Fibroblast of pulmonary artery (primary cell): ENCODE measurements at regions not wholly inside any gene's neighbourhood (a gene's known extent, or its start where the extent isn't known, plus 50 kb on each side); places are given as distances from the start of the nearest gene placed in this dataset.

Source experiments
- DNase-seq: peaks from one replicate; pipeline ENCODE4 v3.0.0-alpha.2; 2010; ENCODE audit warnings: low read depth
- H3K4me3 ChIP-seq: replicated peaks from 2 replicates; pipeline ENCODE4 v1.5.1; 2011; ENCODE audit warnings: low read depth, mild to moderate bottlenecking, control low read depth, low read length, moderate library complexity
- CTCF ChIP-seq: IDR thresholded peaks from 2 replicates; pipeline ENCODE4 v1.5.1; 2011; ENCODE audit warnings: mild to moderate bottlenecking, control low read depth, low read length, inconsistent platforms; ENCODE audit errors: missing control alignments

DNA sequence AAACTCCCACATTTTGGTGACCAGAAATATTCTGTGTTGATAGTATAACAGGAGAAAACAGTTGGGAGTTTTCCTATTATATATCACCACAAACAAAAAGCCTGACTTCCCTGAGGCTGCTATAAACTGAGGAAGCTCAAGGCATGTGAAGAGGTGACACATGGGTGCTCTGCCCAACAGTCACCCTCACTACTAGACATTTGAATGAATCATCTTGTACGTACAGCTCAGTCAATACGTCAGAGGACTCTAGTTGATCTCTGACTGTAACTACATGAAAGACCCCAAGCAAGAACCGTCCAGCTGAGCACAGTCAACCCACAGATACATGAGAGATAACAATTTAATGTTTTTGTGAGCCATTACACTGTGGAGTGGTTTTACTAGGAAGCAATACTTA is 338.3 kb upstream of the ATP11B start:
- DNase-seq, result no peak
- TF ChIP-seq CTCF, result no peak
- no peak overlapping the region for H3K4me3 ChIP-seq

DNA sequence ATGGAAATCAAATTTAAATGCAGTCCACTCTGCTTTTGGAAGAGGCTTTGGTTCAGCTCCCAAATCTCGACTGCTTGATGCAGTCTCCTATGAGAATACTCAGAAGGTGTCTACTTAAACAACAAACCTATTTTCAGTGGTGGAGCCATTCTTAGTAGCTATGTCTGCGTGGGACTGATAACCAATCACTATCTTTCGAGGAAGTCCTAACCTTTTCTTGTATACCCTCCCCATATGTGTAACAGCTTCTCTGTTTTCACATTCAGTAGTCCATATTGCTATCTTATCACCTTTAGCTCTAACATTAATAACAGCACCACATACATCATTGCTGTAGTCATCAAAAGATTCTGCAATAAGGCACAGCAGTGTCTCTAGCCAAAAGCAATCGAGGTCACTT is 333.0 kb upstream of the ATP11B start:
- no peak overlapping the region for H3K4me3 ChIP-seq
- no peak for TF ChIP-seq CTCF
- DNase-seq, result no peak

DNA sequence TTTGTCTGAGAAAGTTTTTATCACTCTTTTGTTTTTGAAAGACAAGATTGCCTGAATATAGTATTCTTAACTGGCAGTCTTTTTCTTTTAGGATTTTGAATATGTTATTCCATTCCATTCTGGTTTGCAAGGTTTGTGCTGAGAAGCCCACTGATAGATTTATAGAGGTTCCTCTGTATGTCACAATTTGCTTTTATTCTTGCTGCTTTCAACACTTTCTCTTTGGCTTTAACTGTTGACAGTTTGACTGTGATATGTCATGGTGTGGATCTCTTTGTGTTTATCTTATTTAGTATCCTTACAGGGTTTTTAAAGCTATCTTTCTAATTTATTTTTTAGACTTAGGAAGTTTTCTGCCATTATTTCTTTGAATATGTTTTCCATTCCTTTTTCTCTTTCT is 331.2 kb upstream of the ATP11B start:
- no peak for DNase-seq
- no peak for TF ChIP-seq CTCF

DNA sequence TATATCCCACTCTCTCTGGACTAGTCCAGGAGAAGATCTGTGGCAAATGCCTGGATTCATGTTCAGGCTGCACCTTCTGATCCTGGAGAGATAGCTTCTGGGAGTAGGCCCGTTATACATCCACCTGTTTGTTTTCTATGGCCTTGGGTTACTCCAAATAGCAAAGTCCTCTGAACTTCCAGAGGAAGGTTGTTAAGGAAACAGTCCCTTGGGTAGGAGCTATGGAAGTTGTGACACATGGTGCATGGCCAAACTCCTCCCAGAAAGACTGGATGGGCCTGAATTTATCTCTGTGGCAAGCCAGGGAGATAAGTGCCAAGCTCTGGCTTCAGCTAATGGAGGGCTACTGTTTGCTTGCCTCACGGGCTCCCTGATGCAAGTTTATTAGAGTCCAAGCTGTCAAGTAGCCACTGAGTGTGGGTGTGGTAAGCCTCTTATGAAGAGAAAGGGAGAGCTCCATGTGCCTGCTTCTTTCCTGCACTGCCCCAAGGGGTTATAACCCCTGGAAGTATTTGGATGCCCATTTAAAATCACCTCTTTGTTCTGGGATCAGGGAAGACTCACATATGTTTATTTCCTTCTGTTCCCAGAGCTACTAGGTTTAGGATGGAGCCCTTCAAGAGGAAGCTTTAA is 328.7 kb upstream of the ATP11B start:
- no peak for TF ChIP-seq CTCF
- no peak overlapping the region for H3K4me3 ChIP-seq
- no peak for DNase-seq

More for the DNA sequence above, 331.2 kb upstream of the ATP11B start:
- no peak overlapping the region for H3K4me3 ChIP-seq

DNA sequence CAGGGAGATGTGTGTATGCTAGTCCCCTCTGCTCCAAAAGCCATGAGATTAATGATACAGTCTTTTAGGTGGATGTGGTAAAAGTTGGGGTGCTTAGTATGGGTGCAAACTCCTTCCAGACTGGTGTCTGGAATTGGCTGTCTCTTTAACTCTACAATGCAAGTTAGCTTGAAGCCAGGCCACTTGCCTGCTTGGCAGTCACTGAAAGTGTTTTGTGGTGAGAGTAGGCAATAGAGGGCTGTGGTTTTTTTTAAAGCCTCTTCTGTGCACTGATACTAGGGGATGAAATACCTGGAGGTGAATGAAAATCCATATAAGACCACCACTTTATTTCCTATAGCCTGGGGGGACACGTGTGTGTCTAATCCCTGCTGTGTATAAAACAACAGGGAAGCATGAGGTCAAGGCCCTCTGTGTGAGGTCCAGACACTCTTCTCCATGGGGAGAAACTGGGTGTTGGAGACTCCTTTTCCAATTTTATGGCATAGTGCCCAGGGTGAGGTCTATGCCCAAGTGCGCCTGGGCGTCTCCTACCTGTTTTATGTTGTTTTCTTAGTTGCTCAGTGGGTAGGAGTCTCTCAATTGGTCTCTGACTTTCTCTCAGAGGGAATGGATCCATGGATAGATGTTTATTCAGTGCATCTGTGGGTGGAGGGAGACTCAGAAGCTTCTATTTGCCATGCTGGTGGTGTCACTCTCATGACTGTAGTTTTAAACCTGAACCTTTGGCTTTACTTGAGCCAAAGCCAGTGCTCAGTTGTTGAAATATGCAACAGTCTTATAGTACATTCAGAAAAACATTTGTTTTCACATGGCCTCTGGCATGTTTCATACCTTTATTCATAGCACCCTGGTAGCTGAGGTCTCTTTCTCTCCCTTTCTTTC is 327.8 kb upstream of the ATP11B start:
- H3K4me3 ChIP-seq, result no peak overlapping the region
- no peak for TF ChIP-seq CTCF

DNA sequence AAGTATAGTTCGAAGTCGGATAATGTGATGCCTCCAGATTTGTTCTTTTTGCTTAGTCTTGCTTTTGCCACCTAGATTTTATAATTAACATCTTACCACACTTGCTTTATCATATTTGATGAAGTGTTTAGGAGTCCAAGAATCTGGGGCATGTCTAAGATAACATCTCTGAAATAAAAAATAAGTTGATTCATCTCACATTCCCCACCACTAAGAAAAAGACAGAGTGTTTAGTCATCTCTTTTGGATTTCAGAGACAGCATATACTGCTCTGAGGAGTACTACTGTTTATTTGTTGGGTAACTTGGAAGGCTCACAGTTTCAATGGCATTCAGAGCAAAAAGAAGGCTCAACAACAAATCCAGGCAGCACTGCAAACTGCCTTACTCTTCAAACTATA is 324.2 kb upstream of the ATP11B start:
- no peak for DNase-seq
- no peak for TF ChIP-seq CTCF
- no peak overlapping the region for H3K4me3 ChIP-seq

More for the DNA sequence above, 327.8 kb upstream of the ATP11B start:
- DNase-seq, result no peak
